HL-60 (cell line): ENCODE measurements at regions not wholly inside any gene's neighbourhood (a gene's known extent, or its start where the extent isn't known, plus 50 kb on each side); places are given as distances from the start of the nearest gene placed in this dataset.

Source experiments
- CTCF ChIP-seq: IDR thresholded peaks from one replicate; pipeline ENCODE4 v1.5.1; 2011; ENCODE audit warnings: low read length, control low read depth, inconsistent platforms; ENCODE audit not compliant: insufficient read depth
- GABPA ChIP-seq: IDR thresholded peaks from 2 replicates; pipeline ENCODE4 v1.6.1; 2012; ENCODE audit warnings: low read depth
- POLR2AphosphoS5 ChIP-seq: IDR thresholded peaks from 2 replicates; pipeline ENCODE4 v1.6.1; 2012; ENCODE audit warnings: low read depth

- TF ChIP-seq CTCF (no peak), POLR2AphosphoS5 (no peak), GABPA (no peak)
These were observed 446.4 kb downstream of the KIF4B start for GRCh38 chr5:155459889-155460500.
